ENCODE measurements at regions not wholly inside any gene's neighbourhood (a gene's known extent, or its start where the extent isn't known, plus 50 kb on each side); places are given as distances from the start of the nearest gene placed in this dataset.

DNA sequence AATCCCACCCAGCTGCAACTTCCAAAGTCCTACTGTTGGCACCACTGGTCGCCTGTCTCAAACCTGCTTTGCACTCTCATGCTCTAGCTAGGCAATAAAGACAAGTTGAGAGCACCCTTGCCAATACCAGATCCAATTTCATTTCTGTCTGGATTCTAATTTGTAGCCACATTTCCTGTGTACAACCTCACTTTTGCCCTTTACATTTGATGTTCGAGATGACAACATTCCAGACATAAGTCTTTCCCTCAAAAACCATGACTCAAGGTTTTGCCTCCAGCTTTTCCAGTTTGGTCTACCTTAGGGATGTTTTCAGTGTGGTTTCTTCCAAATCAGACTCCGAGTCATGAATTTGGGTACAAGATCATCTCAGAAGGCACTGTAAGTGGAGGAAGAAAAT is 309.0 kb downstream of the GPAM start:
- TF ChIP-seq, protein P1, sequence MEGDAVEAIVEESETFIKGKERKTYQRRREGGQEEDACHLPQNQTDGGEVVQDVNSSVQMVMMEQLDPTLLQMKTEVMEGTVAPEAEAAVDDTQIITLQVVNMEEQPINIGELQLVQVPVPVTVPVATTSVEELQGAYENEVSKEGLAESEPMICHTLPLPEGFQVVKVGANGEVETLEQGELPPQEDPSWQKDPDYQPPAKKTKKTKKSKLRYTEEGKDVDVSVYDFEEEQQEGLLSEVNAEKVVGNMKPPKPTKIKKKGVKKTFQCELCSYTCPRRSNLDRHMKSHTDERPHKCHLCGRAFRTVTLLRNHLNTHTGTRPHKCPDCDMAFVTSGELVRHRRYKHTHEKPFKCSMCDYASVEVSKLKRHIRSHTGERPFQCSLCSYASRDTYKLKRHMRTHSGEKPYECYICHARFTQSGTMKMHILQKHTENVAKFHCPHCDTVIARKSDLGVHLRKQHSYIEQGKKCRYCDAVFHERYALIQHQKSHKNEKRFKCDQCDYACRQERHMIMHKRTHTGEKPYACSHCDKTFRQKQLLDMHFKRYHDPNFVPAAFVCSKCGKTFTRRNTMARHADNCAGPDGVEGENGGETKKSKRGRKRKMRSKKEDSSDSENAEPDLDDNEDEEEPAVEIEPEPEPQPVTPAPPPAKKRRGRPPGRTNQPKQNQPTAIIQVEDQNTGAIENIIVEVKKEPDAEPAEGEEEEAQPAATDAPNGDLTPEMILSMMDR (IDR thresholded peaks at IDR 0.05), result no peak
- no peak for TF ChIP-seq EZH2 (IDR thresholded peaks at IDR 0.05; ENCODE audit: borderline replicate concordance, insufficient read depth, low read depth, low read length, poor library complexity, severe bottlenecking)
